ENCODE measurements at regions not wholly inside any gene's neighbourhood (a gene's known extent, or its start where the extent isn't known, plus 50 kb on each side); places are given as distances from the start of the nearest gene placed in this dataset.

DNA sequence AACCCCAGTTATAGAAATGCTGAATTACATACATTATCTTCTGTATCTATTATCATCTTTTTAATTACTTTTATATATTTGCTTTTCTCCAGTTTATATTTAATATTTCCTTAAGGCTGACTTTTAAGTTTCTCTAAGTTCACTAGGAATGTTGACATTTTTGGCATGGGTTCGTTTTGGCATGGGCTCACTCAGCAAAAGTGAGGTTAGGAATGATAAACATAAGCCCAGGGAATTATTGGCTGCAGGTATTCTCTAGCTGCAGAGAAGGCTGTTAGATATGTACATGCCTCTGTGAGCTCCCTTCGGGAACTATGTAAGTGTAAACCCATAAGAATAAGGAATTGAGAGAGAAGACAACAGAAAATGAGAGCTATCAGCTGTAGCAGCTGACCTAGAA is 63.6 kb upstream of the RAB18 start:
- no peaks in the 10 kb centered on the region for H3K4me1 ChIP-seq (ENCODE audit: control insufficient read depth, insufficient read depth, low read length)
- ChIA-PET SMC1A (ENCODE audit: uncharacterized antibody, unreplicated experiment) (interaction anchor here (0.6 kb wide), 1 partner anchor 1571 kb away, joined by 3 read pairs; no protein-coding TSS in a partner anchor), CTCF (interaction anchor here (1.1 kb wide), 1 partner anchor 43 kb away, joined by 3 read pairs; no protein-coding TSS in a partner anchor), RAD21 (ENCODE audit: unreplicated experiment) (no interaction called here), POLR2A (no interaction called here)
- H3K36me3 ChIP-seq (ENCODE audit: control insufficient read depth in 2 of 2, insufficient read depth in 2 of 2, low read length in 1 of 2), result no peaks in the 10 kb centered on the region
- no TSS peak for BruUV-seq (replicated peaks)
- TF ChIP-seq ZNF217 (IDR thresholded peaks at IDR 0.05) (no peak), CREB1 (IDR thresholded peaks at IDR 0.05; ENCODE audit: low read depth) (no peak), TBL1XR1 (IDR thresholded peaks at IDR 0.05; ENCODE audit: low read depth, low read length) (no peak), HCFC1 (IDR thresholded peaks at IDR 0.05; ENCODE audit: low read length) (no peak), MTA3 (IDR thresholded peaks at IDR 0.05; ENCODE audit: borderline replicate concordance, low read length) (no peak), ZBED1 (IDR thresholded peaks at IDR 0.05; ENCODE audit: borderline replicate concordance) (no peak), TAF1 (IDR thresholded peaks at IDR 0.05; ENCODE audit: borderline replicate concordance, low read depth, low read length) (no peak), POLR2A (IDR thresholded peaks at IDR 0.05; ENCODE audit: low read depth, low read length) (no peak), YY1 (IDR thresholded peaks at IDR 0.05; ENCODE audit: low read depth, low read length) (no peak), IKZF1 (conservative IDR thresholded peaks at IDR 0.05) (no peak), NR2C1 (IDR thresholded peaks at IDR 0.05) (no peak), NFYB (IDR thresholded peaks at IDR 0.05; ENCODE audit: insufficient read depth, low read depth, low read length) (no peak), JUND (IDR thresholded peaks at IDR 0.05; ENCODE audit: low read depth, low read length) (no peak), FOS (IDR thresholded peaks at IDR 0.05; ENCODE audit: borderline replicate concordance, extremely low read depth, insufficient read length) (no peak), BHLHE40 (IDR thresholded peaks at IDR 0.05; ENCODE audit: borderline replicate concordance in 1 of 2, low read depth in 2 of 2, low read length in 1 of 2) (no peak)
- TF ChIP-seq, protein P1, sequence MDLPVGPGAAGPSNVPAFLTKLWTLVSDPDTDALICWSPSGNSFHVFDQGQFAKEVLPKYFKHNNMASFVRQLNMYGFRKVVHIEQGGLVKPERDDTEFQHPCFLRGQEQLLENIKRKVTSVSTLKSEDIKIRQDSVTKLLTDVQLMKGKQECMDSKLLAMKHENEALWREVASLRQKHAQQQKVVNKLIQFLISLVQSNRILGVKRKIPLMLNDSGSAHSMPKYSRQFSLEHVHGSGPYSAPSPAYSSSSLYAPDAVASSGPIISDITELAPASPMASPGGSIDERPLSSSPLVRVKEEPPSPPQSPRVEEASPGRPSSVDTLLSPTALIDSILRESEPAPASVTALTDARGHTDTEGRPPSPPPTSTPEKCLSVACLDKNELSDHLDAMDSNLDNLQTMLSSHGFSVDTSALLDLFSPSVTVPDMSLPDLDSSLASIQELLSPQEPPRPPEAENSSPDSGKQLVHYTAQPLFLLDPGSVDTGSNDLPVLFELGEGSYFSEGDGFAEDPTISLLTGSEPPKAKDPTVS (IDR thresholded peaks at IDR 0.05; ENCODE audit: low read depth, low read length), result no peak
- TF ChIP-seq, protein P2, sequence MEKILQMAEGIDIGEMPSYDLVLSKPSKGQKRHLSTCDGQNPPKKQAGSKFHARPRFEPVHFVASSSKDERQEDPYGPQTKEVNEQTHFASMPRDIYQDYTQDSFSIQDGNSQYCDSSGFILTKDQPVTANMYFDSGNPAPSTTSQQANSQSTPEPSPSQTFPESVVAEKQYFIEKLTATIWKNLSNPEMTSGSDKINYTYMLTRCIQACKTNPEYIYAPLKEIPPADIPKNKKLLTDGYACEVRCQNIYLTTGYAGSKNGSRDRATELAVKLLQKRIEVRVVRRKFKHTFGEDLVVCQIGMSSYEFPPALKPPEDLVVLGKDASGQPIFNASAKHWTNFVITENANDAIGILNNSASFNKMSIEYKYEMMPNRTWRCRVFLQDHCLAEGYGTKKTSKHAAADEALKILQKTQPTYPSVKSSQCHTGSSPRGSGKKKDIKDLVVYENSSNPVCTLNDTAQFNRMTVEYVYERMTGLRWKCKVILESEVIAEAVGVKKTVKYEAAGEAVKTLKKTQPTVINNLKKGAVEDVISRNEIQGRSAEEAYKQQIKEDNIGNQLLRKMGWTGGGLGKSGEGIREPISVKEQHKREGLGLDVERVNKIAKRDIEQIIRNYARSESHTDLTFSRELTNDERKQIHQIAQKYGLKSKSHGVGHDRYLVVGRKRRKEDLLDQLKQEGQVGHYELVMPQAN (conservative IDR thresholded peaks at IDR 0.05), result no peak
- TF ChIP-seq, protein P3, sequence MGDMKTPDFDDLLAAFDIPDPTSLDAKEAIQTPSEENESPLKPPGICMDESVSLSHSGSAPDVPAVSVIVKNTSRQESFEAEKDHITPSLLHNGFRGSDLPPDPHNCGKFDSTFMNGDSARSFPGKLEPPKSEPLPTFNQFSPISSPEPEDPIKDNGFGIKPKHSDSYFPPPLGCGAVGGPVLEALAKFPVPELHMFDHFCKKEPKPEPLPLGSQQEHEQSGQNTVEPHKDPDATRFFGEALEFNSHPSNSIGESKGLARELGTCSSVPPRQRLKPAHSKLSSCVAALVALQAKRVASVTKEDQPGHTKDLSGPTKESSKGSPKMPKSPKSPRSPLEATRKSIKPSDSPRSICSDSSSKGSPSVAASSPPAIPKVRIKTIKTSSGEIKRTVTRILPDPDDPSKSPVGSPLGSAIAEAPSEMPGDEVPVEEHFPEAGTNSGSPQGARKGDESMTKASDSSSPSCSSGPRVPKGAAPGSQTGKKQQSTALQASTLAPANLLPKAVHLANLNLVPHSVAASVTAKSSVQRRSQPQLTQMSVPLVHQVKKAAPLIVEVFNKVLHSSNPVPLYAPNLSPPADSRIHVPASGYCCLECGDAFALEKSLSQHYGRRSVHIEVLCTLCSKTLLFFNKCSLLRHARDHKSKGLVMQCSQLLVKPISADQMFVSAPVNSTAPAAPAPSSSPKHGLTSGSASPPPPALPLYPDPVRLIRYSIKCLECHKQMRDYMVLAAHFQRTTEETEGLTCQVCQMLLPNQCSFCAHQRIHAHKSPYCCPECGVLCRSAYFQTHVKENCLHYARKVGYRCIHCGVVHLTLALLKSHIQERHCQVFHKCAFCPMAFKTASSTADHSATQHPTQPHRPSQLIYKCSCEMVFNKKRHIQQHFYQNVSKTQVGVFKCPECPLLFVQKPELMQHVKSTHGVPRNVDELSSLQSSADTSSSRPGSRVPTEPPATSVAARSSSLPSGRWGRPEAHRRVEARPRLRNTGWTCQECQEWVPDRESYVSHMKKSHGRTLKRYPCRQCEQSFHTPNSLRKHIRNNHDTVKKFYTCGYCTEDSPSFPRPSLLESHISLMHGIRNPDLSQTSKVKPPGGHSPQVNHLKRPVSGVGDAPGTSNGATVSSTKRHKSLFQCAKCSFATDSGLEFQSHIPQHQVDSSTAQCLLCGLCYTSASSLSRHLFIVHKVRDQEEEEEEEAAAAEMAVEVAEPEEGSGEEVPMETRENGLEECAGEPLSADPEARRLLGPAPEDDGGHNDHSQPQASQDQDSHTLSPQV (IDR thresholded peaks at IDR 0.05), result no peak
- no peak overlapping the region for H3K4me2 ChIP-seq (ENCODE audit: control insufficient read depth, insufficient read depth)
- H3K27me3 ChIP-seq (replicated peaks in 1 of 2; ENCODE audit: control insufficient read depth in 2 of 2, insufficient read depth in 2 of 2, low read length in 1 of 2), result no peaks in the 10 kb centered on the region
- no peaks in the 10 kb centered on the region for H4K20me1 ChIP-seq (ENCODE audit: control insufficient read depth, insufficient read depth)
- no peak overlapping the region for H3K27ac ChIP-seq (ENCODE audit: control insufficient read depth, insufficient read depth)
- FAIRE-seq (no peak), ATAC-seq (no peak), DNase-seq (ENCODE audit: low read depth, low spot score) (no peak)
- no peak overlapping the region for H3K9ac ChIP-seq (ENCODE audit: control insufficient read depth, insufficient read depth, low read length)
- 2% methylated on average over 2 of the region's 2 CpGs for WGBS (ENCODE audit: insufficient coverage, insufficient replicate concordance, low lambda C conversion rate, missing lambda C conversion rate)
- H3K79me2 ChIP-seq (ENCODE audit: control insufficient read depth, insufficient read depth, low read length), result no peaks in the 10 kb centered on the region
- in situ Hi-C loops (cut with MboI) (loop anchor here (25.0 kb wide), 1 partner anchor 747 kb away; no protein-coding TSS in a partner anchor), intact Hi-C loops (cut with micrococcal nuclease; ENCODE audit: unreplicated experiment) (no loop called here)
- no peak overlapping the region for H3K4me3 ChIP-seq
- no peak overlapping the region for H2AFZ ChIP-seq (ENCODE audit: control insufficient read depth, low read depth, low read length)
- no peaks in the 10 kb centered on the region for H3K9me3 ChIP-seq (replicated peaks; ENCODE audit: control insufficient read depth, insufficient read depth, low read length)
